Activated CD8-positive, alpha-beta T cell treated with anti-CD3 and anti-CD28 coated beads for 36 hours (primary cell): ENCODE measurements at regions not wholly inside any gene's neighbourhood (a gene's known extent, or its start where the extent isn't known, plus 50 kb on each side); places are given as distances from the start of the nearest gene placed in this dataset.

Source experiments
- ATAC-seq: fragments of 200-7000 bp; cut with Tn5 transposase; one replicate; pipeline ENCODE4 v1.10.0; 2021; ENCODE audit warnings: mild to moderate bottlenecking, moderate library complexity
- CTCF ChIA-PET: fragments of 350-600 bp; sonication (Branson Sonifier 250); formaldehyde crosslinking; loops from one replicate; lab custom pipeline; 2021; ENCODE audit warnings: antibody characterized with exemption; lab: Charles Lee
- POLR2A ChIA-PET: fragments of 350-600 bp; sonication (Branson Sonifier 250); formaldehyde crosslinking; loops from one replicate; lab custom pipeline; 2021; ENCODE audit warnings: antibody characterized with exemption; lab: Charles Lee
- DNase-seq: peaks from one replicate; pipeline ENCODE4 v3.0.0-alpha.2; 2020
- H3K27ac Mint-ChIP-seq: one replicate; pipeline ENCODE4 v1.8.0; 2021; ENCODE audit warnings: mild to moderate bottlenecking, mixed read lengths
- H3K27me3 Mint-ChIP-seq: one replicate; pipeline ENCODE4 v1.8.0; 2021; ENCODE audit warnings: mixed read lengths
- H3K36me3 Mint-ChIP-seq: one replicate; pipeline ENCODE4 v1.8.0; 2021; ENCODE audit warnings: low read depth, mixed read lengths
- H3K4me1 Mint-ChIP-seq: one replicate; pipeline ENCODE4 v1.8.0; 2021; ENCODE audit warnings: low read depth, mixed read lengths
- H3K4me3 Mint-ChIP-seq: one replicate; pipeline ENCODE4 v1.8.0; 2021; ENCODE audit warnings: mild to moderate bottlenecking, moderate library complexity, mixed read lengths
- H3K9me3 Mint-ChIP-seq: one replicate; pipeline ENCODE4 v1.8.0; 2021; ENCODE audit warnings: mixed read lengths
- intact Hi-C: fragments of 100-400 bp; cut with micrococcal nuclease; formaldehyde crosslinking; loops from one replicate; pipeline ENCODE4 v1.10.0; 2022
- TF ChIP-seq, protein P1 (sequence below): fragments of 200-600 bp; IDR thresholded peaks from one replicate; pipeline ENCODE4 v1.8.0; 2022; ENCODE audit warnings: antibody characterized with exemption, mild to moderate bottlenecking

DNA sequence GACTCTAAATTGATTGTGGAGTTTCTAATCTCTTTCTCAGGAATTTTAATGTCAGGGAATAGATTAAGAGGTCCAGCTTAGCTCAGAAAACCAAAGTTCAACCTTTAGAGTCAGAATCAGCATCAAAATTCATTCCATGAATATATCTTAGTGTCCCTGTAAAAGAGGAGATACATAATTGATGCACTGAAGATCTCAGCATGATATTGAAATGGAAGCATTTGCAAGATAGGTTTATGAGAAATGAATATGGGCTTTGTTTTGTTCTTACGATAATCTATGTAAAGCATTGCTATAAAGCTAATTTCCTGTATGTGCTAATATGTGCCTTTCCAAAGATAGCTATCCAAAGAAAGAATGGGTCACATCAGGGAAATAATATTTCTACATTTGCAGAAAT lies 404.5 kb upstream of the HSF2 start:
- POLR2A ChIA-PET: no interaction called here
- H3K9me3 Mint-ChIP-seq: peaks cover 2% of the 10 kb centered on the region

DNA sequence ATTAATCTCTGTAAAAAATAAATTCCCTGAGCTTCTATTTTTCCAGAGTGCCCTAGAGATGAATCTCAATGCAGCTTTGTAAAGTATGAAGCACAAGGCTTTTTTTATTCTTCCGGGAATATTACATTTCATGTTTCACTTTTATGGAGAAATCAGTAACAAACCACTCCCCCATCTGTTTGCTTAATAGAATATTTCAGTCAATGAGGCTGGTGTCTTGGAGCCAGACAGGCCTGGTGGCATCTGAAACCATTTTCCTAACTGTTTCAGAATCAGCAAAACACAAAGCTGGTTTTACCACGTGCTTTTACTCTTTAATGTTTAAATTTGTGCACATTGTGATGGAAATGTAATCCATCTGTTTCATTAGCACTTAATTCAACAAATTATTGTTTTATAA lies 400.8 kb upstream of the HSF2 start:
- Mint-ChIP-seq H3K4me1 (no peaks in the 10 kb centered on the region), H3K36me3 (peaks cover under 1% of the 10 kb centered on the region), H3K4me3 (no peak overlapping the region), H3K27me3 (no peaks in the 10 kb centered on the region), H3K27ac (no peak overlapping the region), H3K9me3 (peaks cover 2% of the 10 kb centered on the region)
- ChIA-PET POLR2A (no interaction called here), CTCF (no interaction called here)
- TF ChIP-seq, protein P1, sequence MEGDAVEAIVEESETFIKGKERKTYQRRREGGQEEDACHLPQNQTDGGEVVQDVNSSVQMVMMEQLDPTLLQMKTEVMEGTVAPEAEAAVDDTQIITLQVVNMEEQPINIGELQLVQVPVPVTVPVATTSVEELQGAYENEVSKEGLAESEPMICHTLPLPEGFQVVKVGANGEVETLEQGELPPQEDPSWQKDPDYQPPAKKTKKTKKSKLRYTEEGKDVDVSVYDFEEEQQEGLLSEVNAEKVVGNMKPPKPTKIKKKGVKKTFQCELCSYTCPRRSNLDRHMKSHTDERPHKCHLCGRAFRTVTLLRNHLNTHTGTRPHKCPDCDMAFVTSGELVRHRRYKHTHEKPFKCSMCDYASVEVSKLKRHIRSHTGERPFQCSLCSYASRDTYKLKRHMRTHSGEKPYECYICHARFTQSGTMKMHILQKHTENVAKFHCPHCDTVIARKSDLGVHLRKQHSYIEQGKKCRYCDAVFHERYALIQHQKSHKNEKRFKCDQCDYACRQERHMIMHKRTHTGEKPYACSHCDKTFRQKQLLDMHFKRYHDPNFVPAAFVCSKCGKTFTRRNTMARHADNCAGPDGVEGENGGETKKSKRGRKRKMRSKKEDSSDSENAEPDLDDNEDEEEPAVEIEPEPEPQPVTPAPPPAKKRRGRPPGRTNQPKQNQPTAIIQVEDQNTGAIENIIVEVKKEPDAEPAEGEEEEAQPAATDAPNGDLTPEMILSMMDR: no peak
- intact Hi-C loops: no loop called here
- no peak for DNase-seq
- no peak for ATAC-seq

More for the DNA sequence above, 404.5 kb upstream of the HSF2 start:
- DNase-seq: no peak
- Mint-ChIP-seq H3K27me3 (no peaks in the 10 kb centered on the region), H3K4me3 (no peak overlapping the region), H3K4me1 (no peaks in the 10 kb centered on the region), H3K27ac (no peak overlapping the region), H3K36me3 (peaks cover 4% of the 10 kb centered on the region)
- ATAC-seq: no peak
- TF ChIP-seq, protein P1: no peak
- CTCF ChIA-PET: no interaction called here
- intact Hi-C loops: no loop called here

DNA sequence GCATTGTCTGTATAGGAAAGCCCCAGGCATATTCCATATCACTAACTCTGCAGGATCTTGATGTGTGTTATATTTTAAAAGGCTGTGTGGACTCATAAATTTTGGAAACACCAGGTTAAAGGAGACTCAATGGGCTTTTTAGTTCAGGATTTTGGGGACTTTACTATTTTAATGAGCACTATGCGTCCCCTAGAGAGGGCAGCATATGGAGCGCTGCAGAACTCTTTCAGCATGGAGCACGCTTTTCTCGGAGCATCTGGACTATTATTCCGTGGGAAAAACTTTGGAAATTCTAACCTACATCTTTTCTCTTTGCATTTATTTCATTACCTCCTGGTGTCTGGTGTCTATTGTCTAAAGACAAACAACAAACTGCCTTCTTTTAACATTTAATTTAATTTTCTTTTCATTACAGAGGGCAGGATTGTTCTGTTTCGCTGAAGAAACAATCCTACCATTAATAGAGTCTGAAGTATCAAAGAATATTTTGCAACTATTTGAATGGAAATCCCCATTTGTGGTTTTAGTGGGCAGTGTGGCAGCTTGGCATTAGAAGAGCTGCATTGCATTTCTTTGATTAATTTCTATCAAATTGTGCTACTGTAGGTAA lies 399.9 kb upstream of the HSF2 start:
- Mint-ChIP-seq H3K27me3 (no peaks in the 10 kb centered on the region), H3K9me3 (peaks cover 2% of the 10 kb centered on the region), H3K4me1 (no peaks in the 10 kb centered on the region), H3K4me3 (no peak overlapping the region), H3K36me3 (no peaks in the 10 kb centered on the region), H3K27ac (no peak overlapping the region)
- intact Hi-C loops: no loop called here
- POLR2A ChIA-PET: no interaction called here
- DNase-seq (no peak), ATAC-seq (no peak)
- CTCF ChIA-PET: no interaction called here
- TF ChIP-seq, protein P1: no peak

DNA sequence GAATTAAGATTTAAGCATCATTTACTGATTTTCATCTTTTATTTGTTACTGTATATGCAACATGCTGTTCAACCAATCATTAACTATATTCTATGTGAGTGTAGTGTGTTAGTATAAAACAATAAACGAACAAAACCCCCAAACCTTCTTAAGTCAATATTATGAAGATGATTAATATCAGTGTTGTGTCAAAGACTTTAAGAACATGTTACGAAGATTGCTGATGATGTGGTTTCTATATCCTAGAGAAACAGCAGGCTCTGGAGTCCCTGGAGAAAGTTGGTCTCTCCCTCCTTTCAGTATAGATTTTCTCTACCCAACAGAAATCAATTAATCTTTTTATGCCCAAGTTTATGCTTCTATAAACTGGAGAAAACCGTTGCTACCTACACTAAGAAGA lies 393.8 kb upstream of the HSF2 start:
- POLR2A ChIA-PET: no interaction called here
- Mint-ChIP-seq H3K4me1 (no peaks in the 10 kb centered on the region), H3K36me3 (no peaks in the 10 kb centered on the region), H3K9me3 (no peaks in the 10 kb centered on the region), H3K27me3 (no peaks in the 10 kb centered on the region), H3K27ac (no peak overlapping the region), H3K4me3 (no peak overlapping the region)
- no peak for ATAC-seq
- CTCF ChIA-PET: no interaction called here
- no peak for DNase-seq
- intact Hi-C loops: no loop called here
- TF ChIP-seq, protein P1: no peak

DNA sequence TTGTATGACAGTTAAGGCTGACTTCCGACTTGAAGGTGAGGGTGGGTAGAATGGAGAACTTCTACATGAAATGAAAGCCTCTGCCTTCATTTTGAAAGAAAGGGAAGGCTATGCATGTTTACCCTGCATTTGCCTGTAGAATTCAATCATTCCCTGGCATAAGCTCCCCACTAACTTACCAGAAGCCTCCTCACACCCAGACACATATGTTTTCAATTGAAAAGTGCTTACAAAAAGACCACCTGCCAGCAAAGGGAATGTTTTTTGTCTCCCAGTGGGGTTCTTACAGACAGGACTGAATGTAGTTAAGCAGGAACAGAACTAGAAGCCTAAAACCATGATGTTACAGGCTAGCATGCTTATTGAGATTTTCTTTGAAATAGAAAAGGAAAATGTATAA lies 392.1 kb upstream of the HSF2 start:
- intact Hi-C loops: no loop called here
- Mint-ChIP-seq H3K36me3 (no peaks in the 10 kb centered on the region), H3K4me1 (no peaks in the 10 kb centered on the region), H3K4me3 (no peak overlapping the region), H3K9me3 (no peaks in the 10 kb centered on the region), H3K27me3 (no peaks in the 10 kb centered on the region), H3K27ac (no peak overlapping the region)
- ATAC-seq (no peak), DNase-seq (no peak)
- TF ChIP-seq, protein P1: no peak
- ChIA-PET POLR2A (no interaction called here), CTCF (no interaction called here)
